Suppressor macrophage treated with lipopolysaccharide for 4 hours (primary cell): ENCODE measurements at regions not wholly inside any gene's neighbourhood (a gene's known extent, or its start where the extent isn't known, plus 50 kb on each side); places are given as distances from the start of the nearest gene placed in this dataset.
A peak's percentile ranks its signal among the peaks of the same experiment; 100 is the strongest.
"Not testable (repeated sequence)": the region's sequence is repeated elsewhere in the genome, so short reads cannot be mapped to it uniquely, and the experiment has no call there.

ENCODE experiments used
- DNase-seq: peaks from one replicate; pipeline ENCODE4 v3.0.0-alpha.2; 2020

DNA sequence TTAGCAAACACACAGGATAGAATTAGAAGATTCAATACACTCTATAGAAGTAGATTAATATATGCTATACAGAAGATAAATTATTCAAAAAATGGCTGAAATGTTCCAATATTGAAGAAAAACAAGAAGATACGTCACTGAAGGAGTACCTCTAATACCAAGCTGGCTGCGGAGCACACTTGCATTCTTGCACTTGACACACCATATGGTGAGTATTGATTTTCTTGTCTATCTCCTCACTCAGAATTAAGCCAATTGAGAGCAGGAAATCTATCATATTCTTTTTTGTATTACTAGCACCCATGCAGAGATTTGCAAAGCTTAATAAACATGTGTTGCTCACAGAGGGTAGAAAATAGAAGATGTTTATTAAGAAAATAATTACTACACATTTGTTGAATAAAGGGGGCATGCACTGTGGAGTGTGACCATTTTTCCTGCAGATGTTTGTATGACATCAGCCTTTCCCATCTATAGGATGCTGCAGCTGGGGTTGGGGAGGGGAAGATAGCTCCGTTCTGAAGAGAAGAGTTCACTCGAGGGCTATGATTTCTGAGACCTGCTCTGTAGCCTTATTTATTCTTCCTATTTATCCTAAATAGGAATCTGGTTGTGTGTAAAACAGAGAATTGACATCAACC is 318.1 kb downstream of the HHIPL2 start:
- DNase-seq: no peak

DNA sequence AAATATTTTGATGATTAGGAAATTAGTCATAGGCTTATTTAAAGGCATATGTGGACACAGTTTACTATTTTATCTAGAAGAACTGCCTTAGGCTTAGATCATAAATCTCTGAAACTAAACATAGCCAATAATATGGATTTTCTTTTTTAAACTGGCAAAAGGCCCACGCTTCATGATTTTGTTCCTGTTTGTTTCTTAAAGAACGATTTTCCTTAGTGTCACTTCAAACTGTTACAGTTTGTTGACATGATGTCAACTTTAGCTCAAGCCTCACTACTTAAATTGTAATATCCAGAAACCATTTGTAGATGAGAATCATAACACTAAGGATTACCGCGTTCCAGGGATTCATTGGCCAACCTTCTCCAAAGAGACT is 322.6 kb downstream of the HHIPL2 start:
- no peak for DNase-seq

- DNase-seq: peak; percentile 18
Observed at GRCh38 chr1:222224636-222225315, 323.1 kb downstream of the HHIPL2 start.

- no peak for DNase-seq
Observed at GRCh38 chr1:222224156-222224555, 323.7 kb downstream of the HHIPL2 start.

- DNase-seq: no peak
Observed at GRCh38 chr1:222223010-222223409, 324.9 kb downstream of the HHIPL2 start.

DNA sequence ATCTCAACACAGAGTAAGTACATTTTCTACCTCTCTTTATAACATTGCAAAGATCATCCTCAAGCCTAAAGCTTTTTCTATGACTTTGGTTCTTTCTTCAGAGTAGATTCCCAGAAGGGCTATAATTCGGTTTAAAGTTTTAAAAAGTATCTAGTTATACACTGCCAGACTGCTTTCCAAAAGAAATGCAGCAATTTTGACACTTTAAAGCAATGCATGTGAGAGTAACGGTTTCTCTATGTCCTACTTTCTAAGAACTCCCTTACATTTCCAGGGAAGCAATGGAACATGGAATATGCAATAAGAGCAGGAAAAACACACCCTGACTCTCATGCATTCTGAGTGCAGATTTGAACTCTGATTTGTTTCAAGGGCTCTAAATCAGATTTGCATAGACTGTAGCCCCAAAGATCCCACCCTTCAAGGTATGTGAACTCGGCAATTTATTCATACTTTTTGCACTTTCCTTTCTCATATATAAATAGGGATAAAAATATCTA is 331.6 kb downstream of the HHIPL2 start:
- DNase-seq: no peak

- DNase-seq: no peak
Observed at GRCh38 chr1:222210776-222211175, 337.1 kb downstream of the HHIPL2 start.

DNA sequence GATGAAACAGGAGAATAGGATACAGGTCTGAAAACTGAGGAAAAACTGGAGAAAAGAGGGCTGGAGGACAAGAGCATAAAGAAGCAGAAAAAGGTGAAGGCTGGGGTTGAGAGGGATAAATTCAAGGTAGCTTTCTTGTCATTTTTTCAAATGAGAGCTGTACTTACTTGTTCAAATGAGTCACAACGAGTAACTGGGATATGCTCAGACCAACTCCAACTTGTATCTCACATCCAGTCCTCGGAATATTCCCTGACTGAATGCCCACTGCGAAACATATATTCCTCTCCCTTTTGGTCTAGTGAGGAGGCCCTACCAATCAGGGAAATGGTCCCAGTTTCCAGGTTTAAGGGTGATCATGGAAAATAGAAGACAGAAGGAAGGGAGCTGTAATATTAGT is 343.4 kb downstream of the HHIPL2 start:
- DNase-seq: no peak

DNA sequence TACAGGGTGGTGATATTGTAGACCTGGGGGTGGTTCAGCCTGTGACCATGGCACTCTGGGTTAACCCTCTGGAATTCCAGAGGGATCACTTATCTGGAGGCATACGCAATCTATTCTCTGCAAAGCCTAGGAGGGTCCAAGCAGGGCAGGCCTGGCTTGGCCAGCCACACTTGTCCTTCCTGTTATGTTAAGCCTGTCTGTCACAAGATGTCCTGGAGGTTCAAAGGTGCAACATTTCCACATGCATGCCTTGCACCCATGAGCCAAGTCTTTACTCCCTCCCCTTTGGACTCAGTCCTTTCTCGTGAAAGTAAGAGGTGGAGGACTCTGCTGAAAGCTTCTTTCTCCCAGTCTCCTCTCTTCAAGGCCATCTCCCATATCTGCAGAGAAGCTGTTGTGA is 345.1 kb downstream of the HHIPL2 start:
- no peak for DNase-seq

DNA sequence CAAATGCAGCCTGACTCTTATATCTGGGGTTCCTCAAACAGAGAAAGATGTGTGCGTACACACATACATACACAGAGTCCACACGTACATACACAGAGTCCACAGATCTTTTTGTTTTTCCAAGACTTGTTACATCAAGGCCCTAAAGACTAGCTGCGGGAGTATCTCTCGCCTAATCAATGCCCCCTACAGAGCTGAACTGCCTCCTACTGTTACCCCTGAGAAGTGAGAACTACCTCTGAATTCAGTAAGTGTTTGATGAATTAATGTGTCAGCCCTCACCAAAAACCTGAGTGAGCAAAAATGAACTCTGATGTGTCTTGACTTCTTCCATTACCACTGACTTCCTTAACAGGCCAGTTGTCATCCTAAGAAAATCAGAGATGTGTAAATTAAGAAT is 351.2 kb downstream of the HHIPL2 start:
- DNase-seq: no peak

DNA sequence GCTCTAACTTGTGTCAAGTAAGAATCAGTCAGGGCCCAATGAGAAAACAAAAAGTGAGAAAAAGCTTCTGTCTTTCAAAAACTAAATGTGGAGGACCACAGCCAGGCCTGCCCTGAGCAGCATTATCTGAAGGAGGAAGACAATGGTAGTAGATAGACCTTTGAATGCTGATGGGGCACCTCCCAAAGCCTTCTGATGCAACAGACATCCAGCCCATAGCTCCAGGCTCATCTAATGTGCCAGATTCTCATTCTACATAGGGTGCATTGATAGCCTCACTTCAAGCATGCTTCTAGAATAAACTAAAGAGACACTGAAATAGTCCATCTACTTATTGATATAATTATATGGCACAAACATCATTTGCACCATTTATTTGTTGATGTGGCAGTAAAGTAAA is 351.6 kb downstream of the HHIPL2 start:
- no peak for DNase-seq

DNA sequence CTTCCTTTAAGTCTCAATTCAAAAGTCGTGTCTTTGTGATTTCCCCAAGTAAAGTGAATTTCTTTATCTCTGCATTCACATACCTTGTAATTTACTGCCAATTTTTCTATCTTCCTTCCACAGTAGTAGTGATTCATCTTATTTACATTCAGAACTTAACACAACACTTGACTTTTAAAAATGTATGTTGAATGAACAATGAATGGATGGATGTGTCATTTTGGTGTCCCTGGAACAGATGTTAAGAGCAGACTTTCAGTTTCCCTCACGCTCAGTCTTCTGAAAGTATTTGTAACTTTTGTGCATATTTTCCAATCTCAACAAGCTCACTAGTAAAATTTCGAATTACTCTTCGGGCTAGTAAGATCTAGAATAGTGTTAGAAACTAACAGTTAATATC is 352.0 kb downstream of the HHIPL2 start:
- DNase-seq: no peak

DNA sequence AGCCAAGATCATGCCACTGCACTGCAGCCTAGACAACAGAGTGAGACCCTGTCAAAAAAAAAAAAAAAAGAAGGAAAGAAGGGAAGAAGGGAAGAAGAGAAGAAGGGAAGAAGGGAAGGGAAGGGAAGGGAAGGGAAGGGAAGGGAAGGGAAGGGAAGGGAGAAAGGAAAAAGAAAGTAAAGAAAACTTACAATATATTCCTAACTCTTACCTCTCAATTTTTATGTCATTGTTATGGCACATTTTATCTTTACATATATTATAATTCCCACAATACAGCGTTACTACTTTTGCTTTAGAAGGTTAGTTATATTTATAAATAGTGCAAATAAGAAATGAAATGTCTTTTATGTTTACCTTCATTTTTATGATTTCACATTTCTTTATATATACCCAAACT is 358.7 kb downstream of the HHIPL2 start:
- DNase-seq: no peak

DNA sequence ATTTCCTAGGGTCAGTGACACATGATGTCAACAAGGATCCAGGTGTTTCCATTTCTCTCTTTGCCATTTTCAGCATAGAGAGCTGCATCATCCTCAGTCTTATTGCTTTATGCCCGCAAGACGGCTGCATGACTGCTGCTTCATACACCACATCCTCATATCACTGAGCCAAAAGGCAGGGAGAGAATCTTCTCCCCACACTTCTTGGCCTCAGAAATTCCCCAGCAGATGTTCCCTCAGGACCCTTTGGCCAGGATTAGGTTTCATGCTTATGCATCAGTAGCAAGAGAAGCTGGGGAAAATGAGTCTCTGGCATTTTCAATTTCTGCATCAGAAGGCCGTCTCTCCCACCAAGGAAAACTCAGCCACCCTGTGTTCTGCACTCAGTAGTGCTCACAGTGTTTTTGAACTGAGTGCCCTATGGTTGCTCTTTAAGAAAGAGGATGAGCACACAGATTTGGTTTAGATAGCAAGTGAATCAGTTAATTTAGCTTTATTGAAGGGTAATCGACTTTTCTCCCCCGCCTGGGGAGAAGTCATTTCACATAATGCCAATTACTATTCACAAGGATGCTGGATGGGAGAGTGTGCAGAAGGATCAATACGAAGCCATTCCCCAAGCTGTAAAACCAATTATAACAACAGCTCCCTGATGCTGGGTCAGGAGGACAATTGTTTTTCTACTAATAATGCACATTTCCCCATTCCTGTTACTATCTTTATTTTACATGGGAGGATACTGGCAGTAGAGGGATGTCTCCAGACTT is 360.2 kb downstream of the HHIPL2 start:
- no peak for DNase-seq

DNA sequence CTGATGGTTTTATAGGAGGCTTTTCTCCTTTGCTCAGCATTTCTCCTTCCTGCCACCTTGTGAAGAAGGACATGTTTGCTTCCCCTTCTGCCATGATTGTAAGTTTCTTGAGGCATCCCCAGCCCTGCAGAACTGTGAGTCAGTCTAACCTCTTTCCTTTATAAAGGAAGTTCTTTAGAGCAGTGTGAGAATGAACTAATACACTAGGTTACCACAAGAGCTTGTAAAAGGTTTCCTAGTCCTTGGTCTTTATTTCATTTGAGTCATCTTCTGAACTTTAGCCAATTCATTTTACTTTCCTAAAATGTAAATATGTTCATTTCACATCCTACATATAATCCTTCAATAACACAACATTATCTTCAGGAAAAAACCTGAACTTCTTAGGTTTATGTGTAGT is 365.3 kb downstream of the HHIPL2 start:
- no peak for DNase-seq

DNA sequence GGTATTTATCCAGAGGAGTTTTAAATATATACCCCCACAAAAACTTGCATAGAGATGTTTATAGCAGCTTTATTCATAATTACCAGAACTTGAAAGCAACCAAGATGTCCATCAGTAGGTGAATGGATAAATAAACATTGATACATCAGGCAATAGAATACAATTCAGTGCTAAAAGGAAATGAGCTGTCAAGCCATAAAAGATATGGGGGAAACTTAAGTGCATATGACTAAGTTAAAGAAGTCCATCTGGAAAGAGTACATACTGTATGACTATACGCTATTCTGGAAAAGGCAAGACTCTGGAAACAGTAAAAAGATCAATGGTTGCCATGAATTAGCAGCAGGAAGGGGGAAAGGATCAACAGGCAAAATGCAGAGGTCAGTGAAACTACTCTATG is 366.7 kb downstream of the HHIPL2 start:
- no peak for DNase-seq

DNA sequence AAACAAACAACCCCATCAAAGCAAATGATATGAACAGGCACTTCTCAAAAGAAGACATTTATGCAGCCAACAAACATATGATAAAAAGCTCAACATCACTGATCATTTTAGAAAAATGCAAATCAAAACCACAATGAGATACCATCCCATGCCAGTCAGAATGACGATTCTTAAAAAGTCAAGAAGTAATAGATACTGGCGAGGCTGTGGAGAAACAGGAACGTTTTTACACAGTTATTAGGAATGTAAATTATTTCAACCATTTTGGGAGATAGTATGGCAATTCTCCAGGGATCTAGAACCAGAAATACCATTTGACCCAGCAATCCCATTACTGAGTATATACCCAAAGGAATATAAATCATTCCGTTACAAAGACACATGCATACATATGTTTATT is 370.4 kb downstream of the HHIPL2 start:
- DNase-seq: not testable (repeated sequence)

DNA sequence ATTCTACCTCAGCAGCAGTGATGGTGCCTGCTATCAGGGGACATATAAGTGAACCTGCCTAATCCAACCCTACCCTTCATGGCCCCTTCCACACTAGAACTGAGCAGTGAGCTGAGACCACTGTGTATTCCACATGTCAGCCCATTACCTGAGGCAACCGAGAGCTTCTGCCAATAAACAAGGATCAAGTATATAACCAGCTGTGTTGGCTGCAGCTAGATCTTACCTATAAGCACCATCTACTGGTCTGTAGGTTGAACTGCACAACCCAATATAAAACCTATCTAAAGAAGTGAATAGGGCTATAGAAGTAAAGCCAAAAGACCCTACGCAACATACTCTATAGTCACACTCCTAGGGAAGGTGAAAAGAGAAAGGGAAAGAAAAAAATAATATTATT is 376.9 kb downstream of the HHIPL2 start:
- peak; percentile 34 for DNase-seq

GRCh38 chr1:222168621-222169020 is 379.3 kb downstream of the HHIPL2 start:
- no peak for DNase-seq

GRCh38 chr1:222167896-222168295 is 380.0 kb downstream of the HHIPL2 start:
- DNase-seq: no peak

- DNase-seq: peak; percentile 47
Observed at GRCh38 chr1:222167111-222167510, 380.8 kb downstream of the HHIPL2 start.

DNA sequence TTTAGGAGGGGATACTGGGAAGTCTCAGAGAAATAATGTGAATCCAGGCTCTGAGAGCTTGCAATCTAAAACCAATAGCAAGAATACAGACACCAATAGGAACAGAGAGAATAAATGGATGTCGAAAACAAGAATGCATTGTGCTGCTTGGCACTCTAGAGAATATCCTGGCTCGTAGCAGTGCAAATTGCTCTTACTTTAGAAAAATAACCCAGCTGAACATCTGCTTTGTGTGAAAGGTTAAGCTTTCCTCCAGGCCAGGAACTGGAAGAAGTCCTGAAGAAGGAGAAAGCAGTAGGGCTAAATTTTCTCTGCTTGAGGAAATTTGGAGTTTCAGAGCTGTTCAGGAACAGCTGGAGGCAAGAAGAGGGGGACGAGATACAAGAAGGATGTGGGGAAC is 382.3 kb downstream of the HHIPL2 start:
- DNase-seq: no peak

- no peak for DNase-seq
Observed at GRCh38 chr1:222163895-222164294, 384.0 kb downstream of the HHIPL2 start.

DNA sequence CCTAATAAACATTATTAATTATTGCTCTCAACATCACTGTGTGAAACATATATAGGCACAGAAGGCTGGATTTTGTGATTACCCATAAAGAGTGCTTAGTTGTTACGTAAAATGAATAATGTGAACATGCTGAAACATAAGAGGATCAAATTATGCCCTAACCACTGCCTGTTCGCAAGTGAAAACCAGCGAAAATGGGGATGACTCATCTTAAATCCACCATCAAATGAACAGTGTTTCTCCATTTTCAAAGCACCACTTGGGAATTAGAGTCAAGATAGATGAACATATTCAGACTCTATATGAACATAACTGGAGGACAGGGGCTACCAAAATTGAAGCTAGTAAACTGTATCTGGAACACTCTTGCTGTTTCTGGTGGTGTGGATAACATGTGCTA is 386.2 kb downstream of the HHIPL2 start:
- no peak for DNase-seq
